ENCODE measurements at regions not wholly inside any gene's neighbourhood (a gene's known extent, or its start where the extent isn't known, plus 50 kb on each side); places are given as distances from the start of the nearest gene placed in this dataset.
"Not testable (repeated sequence)": the region's sequence is repeated elsewhere in the genome, so short reads cannot be mapped to it uniquely, and the experiment has no call there.

DNA sequence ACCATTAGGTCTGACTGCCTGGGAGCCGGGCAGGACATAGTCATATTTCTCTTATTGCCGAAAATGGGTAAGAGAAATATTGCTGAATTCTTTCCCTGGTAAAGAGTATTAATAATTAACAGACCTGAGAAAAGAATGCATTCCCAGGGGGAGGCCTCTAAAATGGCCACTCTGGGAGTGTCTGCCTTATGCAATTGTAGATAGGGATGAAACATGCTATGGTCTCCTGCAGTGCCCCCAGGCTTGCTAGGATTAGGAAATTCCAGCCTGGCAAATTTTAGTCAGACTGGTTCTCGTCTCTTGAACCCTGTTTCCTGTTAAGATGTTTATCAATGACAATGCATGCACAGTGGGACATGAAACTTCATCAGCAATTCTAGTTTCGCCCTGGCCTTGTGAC is 975.7 kb downstream of the TBC1D32 start:
- DNase-seq (ENCODE audit: low read depth) = not testable (repeated sequence)

DNA sequence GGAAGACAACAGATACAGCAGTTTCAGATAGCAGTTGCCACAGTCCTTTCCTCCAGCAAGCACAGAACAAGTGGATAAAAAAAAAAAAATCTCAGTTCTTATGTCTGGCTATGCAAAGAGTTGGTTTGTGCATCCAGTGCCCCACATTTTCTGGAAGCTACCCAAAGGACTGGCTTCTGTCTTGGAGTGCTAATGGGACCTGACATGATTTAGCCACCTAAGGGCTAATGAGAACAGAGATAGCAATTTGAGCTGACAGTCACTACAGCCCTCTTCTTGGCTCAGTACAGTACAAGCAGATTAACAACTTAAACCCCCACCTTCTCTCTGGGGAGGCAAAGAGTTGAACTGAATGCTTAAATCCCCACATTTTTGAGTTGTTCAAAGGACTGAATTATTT is 976.8 kb downstream of the TBC1D32 start:
- peak; percentile 15 for DNase-seq (ENCODE audit: low read depth)

DNA sequence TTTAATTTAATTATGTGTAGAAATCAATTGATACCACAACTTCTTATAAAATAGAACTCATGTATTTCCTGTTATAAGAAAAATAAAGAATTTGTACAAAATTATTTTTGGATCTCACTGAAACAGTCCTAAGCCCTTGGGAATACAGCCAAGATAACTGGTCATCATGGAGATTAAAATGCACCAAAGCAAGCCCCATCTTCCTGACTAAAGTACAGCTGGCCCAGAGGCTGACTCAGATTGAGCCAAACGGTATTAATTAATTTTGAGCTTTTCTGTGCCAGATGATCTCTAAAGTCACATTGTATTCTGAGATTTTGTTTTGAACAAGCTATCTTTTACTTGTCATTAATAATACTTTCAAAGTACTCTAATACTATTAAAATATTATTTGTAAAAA is 978.5 kb downstream of the TBC1D32 start:
- peak; percentile 67 for DNase-seq (ENCODE audit: low read depth)

DNA sequence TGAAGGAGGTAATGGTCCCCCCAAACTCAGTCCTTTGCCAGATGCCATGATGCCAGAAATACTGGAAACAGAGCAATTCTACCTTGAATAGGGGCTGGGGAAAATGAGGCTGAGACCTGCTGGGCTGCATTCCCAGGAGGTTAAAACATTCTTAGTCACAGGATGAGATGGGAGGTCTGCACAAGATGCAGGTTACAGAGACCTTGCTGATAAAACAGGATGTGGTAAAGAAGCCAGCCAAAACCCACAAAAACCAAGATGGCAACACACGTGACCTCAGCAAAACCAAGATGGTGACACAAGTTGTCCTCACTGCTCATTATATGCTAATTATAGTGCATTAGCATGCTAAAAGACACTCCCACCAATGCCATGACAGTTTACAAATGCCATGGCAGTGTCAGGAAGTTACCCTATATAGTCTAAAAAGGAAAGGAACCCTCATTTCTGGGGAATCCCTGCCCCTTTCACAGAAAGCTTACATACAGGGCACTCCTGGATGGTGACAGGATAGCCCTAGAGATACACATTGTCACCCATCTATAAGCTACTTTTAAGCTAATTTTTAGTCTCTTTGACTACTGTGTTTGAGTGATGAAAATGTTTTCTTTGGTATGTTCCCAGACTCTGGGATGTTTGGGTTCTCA is 979.7 kb downstream of the TBC1D32 start:
- peak; percentile 75 for DNase-seq (ENCODE audit: low read depth)

DNA sequence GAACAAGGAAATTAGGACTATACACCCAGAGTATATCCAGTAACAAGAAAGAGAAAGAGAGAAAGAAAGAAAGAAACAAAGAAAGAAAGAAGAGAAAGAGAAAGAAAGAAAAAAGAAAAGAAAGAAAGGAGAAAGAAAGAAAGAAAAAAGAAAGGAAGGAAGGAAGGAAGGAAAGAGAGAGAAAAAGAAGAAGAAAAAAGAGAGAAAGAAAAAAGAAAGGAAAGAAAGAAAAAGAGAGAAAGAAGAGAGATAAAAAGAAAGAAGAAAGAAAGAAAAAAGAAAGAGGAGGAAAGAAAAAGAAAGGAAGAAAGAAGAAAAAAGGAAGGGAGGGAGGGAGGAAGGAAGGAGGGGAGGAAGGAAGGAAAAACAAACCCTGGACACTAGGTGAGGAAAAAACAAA is 981.8 kb downstream of the TBC1D32 start:
- no peak for DNase-seq (ENCODE audit: low read depth)

DNA sequence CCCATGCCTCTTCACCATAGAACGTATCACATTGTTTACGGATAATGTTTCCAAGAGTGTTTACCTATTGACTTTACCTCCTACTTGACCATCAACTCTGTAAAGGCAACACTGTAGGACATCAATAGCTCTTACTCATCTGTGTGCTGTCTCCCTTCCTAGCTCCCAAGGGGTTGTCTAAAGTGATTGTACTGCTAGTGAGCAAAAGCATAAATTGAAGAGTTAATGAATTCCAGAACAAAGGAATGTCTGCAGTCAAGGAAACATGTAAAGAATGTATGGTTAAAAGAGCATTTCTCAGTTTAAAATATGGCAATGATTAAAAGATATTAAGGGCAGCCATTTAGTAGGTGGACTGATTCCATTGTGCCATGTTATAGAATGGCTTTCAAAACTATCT is 985.4 kb downstream of the TBC1D32 start:
- no peak for DNase-seq (ENCODE audit: low read depth)

DNA sequence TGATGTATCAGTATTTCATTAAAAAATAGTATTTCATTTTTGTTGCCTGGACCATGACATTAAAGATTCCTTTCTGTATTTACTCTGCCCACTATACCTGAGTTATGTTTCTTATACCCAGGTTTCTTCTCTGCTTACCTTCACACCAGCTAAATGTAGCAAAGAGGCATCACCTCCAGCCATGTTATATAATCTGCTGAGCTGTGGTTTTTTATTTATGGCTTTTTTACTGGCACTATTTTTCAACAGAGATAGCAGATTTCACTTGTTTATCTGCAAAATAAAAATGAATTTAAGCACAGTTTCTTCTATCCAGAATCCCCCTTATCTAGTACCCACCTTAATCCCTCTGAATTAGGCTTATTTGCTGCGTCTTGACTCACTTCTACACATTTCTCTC is 979.0 kb upstream of the MAN1A1 start:
- no peak for DNase-seq (ENCODE audit: low read depth)

DNA sequence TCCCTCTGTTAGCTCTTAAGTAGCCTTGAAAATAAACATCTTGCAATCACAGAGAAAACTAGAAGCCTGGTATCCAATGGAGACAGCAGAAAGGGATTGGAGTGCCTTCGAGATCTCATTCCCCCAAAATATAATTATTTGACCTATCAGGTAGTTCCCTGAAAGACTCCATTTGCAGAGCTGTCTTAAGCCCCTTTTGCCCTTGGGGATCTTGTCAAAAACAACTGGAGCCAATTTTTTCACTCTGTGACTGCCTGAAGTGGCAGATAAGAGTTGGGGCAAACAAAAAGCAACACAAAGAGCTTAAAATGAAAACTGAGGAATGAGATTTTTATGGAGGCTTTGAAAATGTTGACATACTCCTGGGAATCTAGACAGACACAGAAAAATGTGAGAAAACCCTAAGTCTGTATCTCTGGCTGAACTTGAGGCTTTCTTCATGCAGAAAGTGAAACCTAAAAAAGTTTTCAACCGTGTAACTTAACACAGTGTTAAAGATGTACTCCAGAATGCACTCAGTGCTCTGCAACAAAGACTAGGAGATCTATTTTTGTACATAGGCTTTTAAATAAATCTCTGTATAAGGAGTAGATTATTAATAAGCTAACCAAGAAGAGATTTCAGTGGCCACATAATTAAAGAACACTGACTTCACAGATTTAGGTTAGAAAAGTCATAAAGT is 971.1 kb upstream of the MAN1A1 start:
- no peak for DNase-seq (ENCODE audit: low read depth)

DNA sequence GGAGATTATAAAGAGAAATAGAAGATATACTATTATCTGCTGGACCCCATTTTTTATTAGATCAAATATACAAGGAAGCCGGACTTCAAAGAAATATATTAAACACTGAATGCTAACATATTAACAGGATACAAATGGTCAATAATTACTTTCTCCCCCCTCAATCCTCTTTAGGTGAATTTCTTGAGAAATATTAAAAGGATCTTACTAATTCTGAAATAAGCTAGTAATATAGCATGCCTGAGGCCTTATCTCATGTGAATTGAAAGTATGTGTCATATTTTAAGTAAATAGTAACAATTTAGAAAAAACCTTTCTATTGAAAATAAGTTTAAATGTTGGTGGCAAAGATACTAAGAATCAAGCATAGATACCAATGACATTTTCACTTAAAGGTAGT is 954.7 kb upstream of the MAN1A1 start:
- no peak for DNase-seq (ENCODE audit: low read depth)

DNA sequence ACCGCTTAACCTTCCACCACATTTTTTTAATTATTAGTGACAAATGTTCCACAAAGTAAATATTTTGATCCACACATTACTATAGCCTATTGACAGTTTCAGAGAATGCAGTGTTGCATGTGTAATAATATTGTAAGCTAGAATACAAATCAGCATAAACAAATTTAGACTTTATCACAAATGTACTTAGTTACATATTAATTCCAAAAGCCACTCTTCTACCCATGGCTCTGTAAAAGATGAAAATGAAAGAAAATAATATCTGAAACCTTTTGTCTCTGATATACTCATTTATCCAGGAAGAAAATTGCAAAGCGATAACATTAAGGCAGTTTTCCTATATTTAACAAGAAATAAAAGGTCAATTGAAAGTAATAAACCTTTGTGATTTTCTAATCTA is 954.0 kb upstream of the MAN1A1 start:
- DNase-seq (ENCODE audit: low read depth) = no peak

DNA sequence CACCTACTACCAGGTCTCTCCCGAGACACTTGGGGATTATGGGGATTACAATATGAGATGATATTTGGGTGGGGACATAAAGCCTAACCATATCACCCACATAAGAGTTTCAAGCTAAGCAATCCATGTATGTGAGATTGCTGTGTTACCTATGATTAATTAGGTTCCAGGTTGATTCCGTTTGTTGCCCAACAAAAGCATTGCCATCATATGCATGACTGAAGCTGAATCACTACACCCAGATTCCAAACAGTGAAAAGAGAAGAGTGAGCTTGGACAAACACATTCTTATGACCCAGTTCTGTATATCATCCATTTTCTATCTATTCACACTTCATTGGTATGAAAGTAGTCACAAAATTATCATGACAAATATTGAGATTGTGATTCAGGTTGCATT is 952.5 kb upstream of the MAN1A1 start:
- no peak for DNase-seq (ENCODE audit: low read depth)

DNA sequence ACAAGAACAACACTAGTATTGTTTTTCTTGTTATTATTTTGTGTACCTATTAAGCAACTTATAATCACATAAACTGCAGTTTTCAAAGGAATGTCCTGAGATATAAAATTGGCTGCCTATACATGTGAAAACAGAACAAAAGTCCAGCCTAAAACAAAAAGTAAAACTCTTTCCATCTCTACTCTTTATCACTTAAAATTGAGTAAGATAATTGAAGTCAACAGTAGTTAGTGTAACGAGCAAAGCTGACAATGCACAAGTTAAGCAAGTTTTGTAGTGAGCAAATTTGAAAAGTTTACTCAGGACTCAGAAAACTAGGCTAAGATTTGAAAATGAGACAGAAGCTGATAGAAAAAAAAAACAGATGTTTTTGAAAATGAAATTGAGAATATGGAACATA is 941.4 kb upstream of the MAN1A1 start:
- DNase-seq (ENCODE audit: low read depth) = no peak

DNA sequence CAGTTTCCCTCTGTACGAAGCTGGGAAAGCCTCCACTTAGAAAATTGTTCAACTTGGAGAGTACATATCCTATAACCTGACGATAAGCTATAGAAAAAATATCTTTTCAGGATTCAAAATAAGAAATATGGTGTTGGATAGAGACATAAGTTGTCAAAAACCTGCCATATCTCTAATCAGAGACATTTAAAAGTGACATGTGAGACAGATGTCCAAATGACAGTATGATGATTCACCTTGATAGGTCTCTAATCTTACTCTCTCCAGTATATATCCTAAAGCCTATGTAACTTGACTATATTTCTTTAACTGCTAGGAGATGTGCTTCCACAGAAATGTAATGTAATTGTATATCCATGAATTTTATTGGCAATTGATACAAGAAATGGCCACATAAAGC is 932.4 kb upstream of the MAN1A1 start:
- no peak for DNase-seq (ENCODE audit: low read depth)

DNA sequence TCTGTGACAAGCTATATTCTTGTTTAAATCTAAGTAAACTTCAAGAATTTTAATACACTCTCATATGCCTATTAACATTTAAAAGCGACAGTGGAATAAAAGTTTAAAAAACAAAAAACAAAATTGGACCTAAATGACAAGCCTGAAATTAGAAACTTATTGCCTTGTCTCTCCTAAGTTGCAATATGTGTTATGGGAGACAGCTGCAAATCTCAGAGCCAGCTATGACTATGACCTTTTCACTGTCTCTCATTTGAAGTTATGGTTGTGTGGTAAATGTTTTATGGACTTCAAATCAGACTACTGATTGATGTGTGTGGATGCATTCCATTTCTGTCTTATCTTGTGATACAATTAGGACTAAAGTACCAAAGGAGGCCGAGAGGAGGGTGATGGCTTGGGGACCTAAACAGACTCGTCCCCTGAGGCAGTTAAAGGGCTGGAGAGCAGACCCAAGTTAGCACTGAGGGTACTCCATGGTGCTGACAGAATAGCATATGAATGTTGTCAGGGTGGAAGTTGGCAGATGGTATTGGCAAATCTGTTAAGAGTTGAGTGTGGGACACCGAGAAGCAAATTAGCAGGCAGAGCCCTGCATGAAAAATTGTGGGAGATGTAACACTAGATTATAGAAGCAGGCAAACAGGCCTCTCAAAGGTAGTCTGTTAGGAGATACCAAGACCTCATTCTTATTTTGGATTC is 930.1 kb upstream of the MAN1A1 start:
- DNase-seq (ENCODE audit: low read depth) = no peak

DNA sequence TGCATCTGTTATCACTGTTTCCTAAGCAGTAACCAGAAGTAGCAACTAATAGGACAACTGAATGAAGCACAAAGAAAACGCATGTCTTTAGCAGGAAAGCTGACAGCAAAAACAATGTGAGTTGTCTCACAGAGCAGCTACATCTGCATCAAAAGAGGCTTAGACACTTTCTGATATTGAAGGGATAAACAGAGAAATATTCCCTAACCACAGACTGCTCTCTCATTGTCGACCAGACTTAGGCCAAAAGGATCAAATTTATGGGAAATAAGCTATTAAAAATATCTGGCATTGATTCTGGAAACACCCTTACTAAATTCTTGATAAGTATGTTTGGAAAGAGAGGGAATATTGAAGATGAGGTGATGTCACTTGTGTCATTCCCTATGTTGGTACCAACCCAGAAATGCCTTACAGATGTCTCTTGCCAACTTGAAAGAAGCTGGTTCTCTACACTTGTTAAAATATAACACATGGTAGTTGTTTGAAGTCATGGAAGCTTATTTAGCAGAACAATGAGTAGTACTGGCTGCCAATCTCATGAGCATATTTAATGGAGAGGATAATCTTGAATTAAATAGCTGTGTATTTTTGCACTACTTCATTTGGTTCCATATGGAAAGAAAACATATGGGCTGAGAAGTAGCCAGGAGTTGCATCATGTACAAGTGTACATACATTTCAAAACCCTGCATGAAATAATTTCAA is 929.3 kb upstream of the MAN1A1 start:
- DNase-seq (ENCODE audit: low read depth) = no peak

DNA sequence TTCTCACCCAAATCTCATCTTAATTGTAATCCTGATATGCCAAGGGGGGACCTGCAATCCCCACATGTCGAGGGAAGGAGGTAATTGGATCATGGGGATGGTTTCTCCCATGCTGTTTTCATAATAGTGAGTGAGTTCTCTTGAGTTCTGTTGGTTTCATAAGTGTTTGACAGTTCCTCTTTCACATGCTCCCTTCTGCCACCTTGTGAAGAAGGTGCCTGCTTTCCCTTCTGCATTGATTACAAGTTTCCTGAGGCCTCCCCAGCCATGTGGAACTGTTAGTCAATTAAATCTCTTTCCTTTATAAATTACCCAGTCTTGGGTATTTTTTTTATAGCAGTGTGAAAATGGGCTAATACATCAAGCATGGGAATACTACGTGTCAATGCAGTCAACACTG is 925.0 kb upstream of the MAN1A1 start:
- DNase-seq (ENCODE audit: low read depth) = no peak

DNA sequence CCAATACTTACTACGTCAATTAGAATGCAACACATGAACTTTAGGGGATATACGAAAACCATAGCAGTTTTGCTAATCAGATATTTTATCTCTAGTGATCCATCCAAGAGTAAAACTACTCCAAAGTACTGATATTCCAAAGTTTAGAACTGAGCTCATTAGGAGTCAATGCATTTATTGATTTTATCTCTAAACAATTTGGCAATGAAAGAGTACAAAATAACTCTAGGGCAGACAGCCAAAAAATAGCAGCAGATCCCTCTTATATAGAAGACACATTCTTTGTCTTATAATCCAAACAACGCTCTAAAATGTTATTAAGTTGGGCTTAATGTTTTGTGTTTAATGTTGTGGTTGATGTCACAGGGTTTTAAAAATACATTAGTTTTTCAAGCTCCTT is 923.9 kb upstream of the MAN1A1 start:
- DNase-seq (ENCODE audit: low read depth) = no peak

DNA sequence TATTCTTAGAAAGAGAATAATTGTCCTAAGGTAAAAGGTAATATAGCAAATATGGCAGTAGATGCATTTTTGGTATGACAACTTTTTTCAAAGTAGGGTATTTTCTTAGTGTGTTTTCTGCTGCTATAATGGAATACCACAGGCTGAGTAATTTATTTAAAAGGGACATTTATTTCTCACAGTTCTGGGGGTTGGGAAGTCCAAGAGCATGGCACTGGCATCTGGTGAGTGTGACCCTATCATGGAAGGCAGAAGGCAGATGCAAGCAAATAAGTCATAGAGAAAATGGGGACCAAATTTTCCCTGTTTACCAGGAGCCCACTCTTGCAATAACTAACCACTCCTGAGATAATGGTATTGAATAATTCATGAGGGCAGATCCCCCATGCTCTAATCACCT is 922.5 kb upstream of the MAN1A1 start:
- DNase-seq (ENCODE audit: low read depth) = no peak

DNA sequence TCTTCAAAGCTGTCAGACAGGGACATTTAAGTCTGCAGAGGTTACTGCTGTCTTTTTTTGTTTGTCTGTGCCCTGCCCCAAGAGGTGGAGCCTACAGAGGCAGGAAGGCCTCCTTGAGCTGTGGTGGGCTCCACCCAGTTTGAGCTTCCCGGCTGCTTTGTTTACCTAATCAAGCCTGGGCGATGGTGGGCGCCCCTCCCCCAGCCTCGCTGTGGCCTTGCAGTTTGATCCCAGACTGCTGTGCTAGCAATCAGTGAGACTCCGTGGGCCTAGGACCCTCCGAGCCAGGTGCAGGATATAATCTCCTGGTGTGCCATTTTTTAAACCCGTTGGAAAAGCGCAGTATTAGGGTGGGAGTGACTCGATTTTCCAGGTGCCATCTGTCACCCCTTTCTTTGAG is 918.7 kb upstream of the MAN1A1 start:
- not testable (repeated sequence) for DNase-seq (ENCODE audit: low read depth)

DNA sequence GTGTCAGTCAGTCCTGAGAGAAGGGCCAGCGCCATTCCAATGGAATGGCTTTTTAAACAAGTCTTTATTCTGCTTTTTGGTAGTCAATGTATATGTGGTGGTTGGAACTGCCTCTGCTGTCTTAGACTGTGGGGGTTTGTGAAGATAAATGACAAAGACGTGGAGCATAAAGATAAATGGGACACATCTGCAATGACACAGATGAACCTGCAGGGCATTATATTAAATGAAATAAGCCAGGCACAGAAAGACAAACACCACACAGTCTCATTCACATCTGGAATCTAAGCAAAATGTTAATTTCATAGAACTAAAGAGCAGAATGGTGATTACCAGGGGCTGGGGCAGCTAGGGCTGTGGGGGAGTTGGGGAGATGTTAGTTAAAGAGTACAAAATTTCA is 912.8 kb upstream of the MAN1A1 start:
- no peak for DNase-seq (ENCODE audit: low read depth)

DNA sequence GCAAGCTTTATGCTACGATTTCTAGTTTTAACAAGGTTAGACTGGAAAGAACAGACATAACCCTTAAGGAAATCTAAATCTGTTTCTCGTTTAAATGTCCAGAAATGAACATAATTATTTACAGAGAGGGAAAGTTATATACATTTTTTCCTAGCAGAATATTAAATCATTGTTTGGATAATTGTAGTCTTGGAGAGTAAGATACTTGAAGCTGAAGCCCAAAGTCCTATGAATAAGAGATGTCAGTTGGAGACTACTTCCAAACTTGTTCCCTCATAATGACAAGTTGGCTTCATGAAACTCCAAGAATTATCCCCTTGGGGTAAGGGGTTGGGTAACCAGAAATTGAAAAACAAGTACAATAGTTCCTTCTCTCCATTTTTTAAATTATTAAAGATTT is 911.1 kb upstream of the MAN1A1 start:
- no peak for DNase-seq (ENCODE audit: low read depth)

DNA sequence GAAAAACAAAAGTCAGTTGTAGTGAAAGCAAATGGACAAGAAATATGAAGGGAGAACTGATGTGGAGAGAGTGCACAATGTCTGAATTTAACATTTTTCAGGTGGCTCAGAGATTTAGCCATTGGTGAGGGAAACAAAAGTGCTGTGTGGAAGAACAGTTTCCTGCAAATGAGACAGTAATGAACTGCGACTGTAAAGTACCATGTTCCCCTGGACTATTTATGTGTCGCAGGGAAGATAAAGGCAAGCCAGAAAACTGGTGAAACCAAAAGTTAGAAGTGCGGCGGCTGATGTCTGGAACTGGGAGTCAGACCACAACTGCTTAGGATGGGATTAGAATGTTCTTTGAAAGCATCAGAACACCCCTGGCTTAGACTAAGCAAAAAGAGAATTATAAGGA is 905.1 kb upstream of the MAN1A1 start:
- DNase-seq (ENCODE audit: low read depth) = no peak

DNA sequence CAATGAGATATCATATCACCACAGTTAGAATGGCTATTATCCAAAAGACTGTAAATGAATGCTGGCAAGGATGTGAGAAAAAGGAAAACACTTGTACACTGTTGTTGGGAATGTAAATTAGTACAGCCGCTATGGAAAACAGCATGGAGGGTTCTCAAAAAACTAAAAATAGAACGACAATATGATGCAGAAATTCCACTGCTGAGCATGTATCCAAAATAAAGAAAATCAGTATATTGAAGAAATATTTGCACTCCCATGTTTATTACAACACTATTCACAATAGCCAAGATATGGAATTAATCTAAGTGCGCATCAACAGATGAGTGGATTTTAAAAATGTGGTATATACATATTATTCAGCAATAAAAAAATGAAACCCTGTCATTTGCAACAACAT is 898.9 kb upstream of the MAN1A1 start:
- DNase-seq (ENCODE audit: low read depth) = no peak
